Pancreas (tissue), 10 donors: ENCODE measurements at regions not wholly inside any gene's neighbourhood (a gene's known extent, or its start where the extent isn't known, plus 50 kb on each side); places are given as distances from the start of the nearest gene placed in this dataset.

Source experiments
- ATAC-seq, 4 donors: fragments of 200-7000 bp; cut with Tn5 transposase; one replicate each; pipeline versions ENCODE4 v1.8.0 to v1.9.1; 2020; ENCODE audit warnings: mild to moderate bottlenecking in 4 of 4, moderate library complexity in 4 of 4
- DNase-seq, 6 donors: peaks; one replicate each; pipeline ENCODE4 v3.0.0-alpha.2; 2020
- FAIRE-seq: peaks from 2 replicates; lab custom pipeline; 2012; peaks lifted over from hg19 to GRCh38; lab: Jason Lieb, UNC
- H3K27ac ChIP-seq, 4 donors: fragments of 200-600 bp; sonication (generic); 1 replicate in 3 of 4; 2 replicates in 1 of 4; pipeline versions ENCODE4 v1.5.0 to v1.8.0; 2020
- H3K27me3 ChIP-seq, 4 donors: fragments of 200-600 bp; one replicate each; pipeline ENCODE4 v1.8.0; 2021
- H3K36me3 ChIP-seq, 3 donors: fragments of 200-600 bp; sonication (generic) in 1 of 3; one replicate each; pipeline versions ENCODE4 v1.5.0 to v1.8.0; 2020 to 2021
- H3K4me1 ChIP-seq, 3 donors: fragments of 200-600 bp; one replicate each; pipeline ENCODE4 v1.8.0; 2021
- H3K4me3 ChIP-seq, 4 donors: fragments of 200-600 bp; sonication (generic) in 2 of 4; one replicate each; pipeline versions ENCODE4 v1.5.0 to v1.8.0; 2020 to 2021
- H3K9me3 ChIP-seq, 4 donors: fragments of 200-600 bp; one replicate each; pipeline ENCODE4 v1.8.0; 2021
- CTCF ChIP-seq, 4 donors: fragments of 200-600 bp; sonication (generic) in 3 of 4; IDR thresholded peaks; one replicate each; pipeline versions ENCODE4 v1.5.0 to v1.8.0; 2021; ENCODE audit warnings: antibody characterized with exemption in 4 of 4
- WGBS, 2 donors: extraction: QIAGEN DNeasy Blood & Tissue Kit; methylation state at CpG; one replicate each; pipeline ENCODE4 v1.1.7; 2013; 5-methylcytosine and 5-hydroxymethylcytosine counted together
- intact Hi-C, 3 donors: fragments of 100-400 bp; cut with DNase I; formaldehyde crosslinking; loops; one replicate each; pipeline versions ENCODE4 v1.11.1 to v1.14.2; 2022
- donor health status: healthy with polysubstance abuse.
- donor health status: DM: no; HTN: no; CAD: no; lungs with moderate emphysema.
- donor health status: DM: no; HTN: no; CAD: no.
- donor health status: control.
- donor health status: control.
- donor health status: Bipolar disorder and iron deficiency.
- donor health status: DM: yes; HTN: yes; CAD: no.
- donor health status: DM: no; HTN: no; CAD: no.
- donor health status: DM: no; HTN: no; CAD: no.
- donor health status: DM: yes; HTN: yes; CAD: no.

- DNase-seq (no peak), ATAC-seq (no peak), FAIRE-seq (no peak)
- no peak overlapping the region for H3K4me3 ChIP-seq
- no peaks in the 10 kb centered on the region for H3K9me3 ChIP-seq
- no peaks in the 10 kb centered on the region for H3K27me3 ChIP-seq
- no peaks in the 10 kb centered on the region for H3K4me1 ChIP-seq
- no peak overlapping the region for H3K27ac ChIP-seq
- H3K36me3 ChIP-seq = no peaks in the 10 kb centered on the region
- 79 to 89% methylated on average over 2 of the region's 2 CpGs for WGBS, 2 donors
- intact Hi-C loops = no loop called here
- no peak for TF ChIP-seq CTCF (IDR thresholded peaks at IDR 0.05)
These were observed 71.9 kb upstream of the WDR1 start for GRCh38 chr4:10188400-10189004.

DNA sequence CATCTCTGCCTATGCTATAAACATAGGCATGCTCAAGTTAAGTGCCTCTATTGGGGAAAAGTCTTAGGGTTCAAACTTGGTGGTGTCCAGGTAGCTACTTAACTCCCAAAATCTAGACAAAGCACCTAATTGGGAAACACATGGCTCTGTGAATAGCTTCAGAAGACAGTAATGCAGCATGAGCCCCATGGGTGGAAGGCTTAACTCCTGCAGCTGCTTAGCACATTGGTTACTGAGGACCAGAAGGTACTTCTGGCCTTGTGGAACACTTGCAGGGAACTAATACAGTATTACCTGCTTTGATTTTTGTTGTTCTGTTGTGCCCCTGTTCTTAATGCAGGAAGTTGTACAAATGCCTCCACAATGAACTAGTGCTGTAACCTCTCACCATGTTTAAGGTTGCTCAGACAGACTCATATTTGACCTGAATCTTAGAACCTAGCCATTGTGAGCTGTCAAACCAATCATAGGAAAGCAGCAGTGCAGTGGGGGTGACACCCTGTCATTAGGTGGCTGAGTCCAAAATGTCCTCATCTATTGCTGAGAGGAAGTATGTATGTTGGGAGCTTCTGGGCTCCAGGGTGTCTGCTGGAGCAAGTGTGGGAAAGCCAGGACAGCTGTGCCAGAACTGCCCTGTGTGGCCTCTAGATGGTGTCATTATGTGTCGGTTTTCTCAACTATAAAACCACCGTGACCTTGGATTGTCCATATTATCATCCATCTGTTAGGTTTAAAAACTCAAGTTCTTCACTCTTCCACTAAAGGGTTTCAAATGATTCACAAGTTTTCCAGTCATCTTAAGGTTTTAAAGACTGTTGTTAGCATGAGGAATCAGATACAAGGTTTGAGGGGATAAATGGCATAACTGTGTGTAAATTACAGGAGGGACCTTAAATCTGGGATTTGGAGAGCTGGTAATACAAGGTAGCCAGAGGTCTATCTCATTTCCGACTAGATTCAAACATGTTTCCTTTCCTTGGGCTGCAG is 69.9 kb upstream of the WDR1 start:
- no peaks in the 10 kb centered on the region for H3K9me3 ChIP-seq
- intact Hi-C loops = no loop called here
- no peaks in the 10 kb centered on the region for H3K4me1 ChIP-seq
- H3K36me3 ChIP-seq = no peaks in the 10 kb centered on the region
- DNase-seq (no peak), FAIRE-seq (no peak), ATAC-seq (no peak)
- no peak overlapping the region for H3K4me3 ChIP-seq
- TF ChIP-seq CTCF (IDR thresholded peaks at IDR 0.05) = no peak
- H3K27ac ChIP-seq = no peak overlapping the region
- no peaks in the 10 kb centered on the region for H3K27me3 ChIP-seq
- 19 to 23% methylated on average over 3 of the region's 3 CpGs for WGBS, 2 donors

DNA sequence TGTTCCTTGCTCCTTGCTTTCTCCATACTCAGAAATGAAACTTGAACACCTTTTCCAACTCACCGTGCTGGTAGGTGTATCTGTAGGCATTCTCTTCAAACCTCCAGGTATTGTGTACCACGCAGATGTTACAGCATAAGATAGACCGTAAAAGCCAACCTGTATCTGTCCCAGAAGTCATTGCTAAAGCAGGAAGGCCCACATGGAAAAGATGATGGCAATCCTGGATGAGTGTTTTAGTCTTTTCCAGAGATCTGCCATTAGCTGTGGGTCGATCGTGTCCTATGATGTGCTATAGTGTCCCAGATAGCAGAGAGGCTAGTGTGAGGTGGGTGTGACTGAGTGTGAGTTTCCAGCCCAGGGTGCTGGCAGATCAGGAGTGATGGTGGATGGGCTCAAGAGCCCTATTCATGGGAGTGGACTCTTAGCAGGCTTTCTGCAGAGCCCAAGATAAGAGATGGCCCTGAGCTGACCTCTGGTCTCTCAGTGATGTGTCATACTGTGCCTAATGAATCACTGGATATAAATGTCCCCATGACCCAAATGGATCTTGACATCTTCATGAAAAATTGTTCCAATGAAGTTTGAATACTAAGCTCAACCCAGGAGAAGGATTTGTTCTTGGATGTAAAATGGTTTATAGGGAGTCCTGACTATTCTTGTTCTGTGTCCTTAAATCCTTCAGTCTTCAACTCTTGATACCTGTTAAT is 69.1 kb upstream of the WDR1 start:
- Histone ChIP-seq H3K36me3 (no peaks in the 10 kb centered on the region), H3K27me3 (no peaks in the 10 kb centered on the region), H3K4me1 (no peaks in the 10 kb centered on the region), H3K27ac (no peak overlapping the region), H3K9me3 (no peaks in the 10 kb centered on the region), H3K4me3 (no peak overlapping the region)
- 73 to 75% methylated on average over 5 of the region's 5 CpGs for WGBS, 2 donors
- no peak for ATAC-seq
- DNase-seq = no peak
- FAIRE-seq = no peak
- intact Hi-C loops = no loop called here
- TF ChIP-seq CTCF (IDR thresholded peaks at IDR 0.05) = no peak

DNA sequence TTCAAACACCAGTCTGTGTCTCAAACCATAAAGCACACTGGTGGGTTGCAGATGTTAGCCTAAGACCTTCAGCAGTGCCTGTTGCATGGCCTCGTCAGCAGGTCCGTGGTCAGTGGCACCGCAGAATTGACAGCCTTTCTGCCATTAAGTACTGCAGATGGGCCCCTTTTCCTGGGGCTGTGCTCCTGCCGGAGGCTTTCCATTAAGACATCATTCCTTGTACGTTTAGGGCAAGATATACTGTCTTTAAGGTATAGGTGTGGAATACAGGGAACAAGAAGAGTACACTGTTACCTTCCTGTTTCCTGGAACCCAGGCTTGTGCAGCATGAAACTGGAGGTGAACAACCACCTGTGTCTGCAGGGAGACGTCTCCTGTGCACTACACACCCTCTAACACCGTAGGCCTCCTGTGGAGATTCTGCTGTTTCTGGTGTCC is 67.9 kb upstream of the WDR1 start:
- Histone ChIP-seq H3K36me3 (no peaks in the 10 kb centered on the region), H3K27ac (no peak overlapping the region), H3K4me1 (no peaks in the 10 kb centered on the region), H3K4me3 (no peak overlapping the region), H3K9me3 (no peaks in the 10 kb centered on the region), H3K27me3 (no peaks in the 10 kb centered on the region)
- 66 to 71% methylated on average over 7 of the region's 7 CpGs for WGBS, 2 donors
- TF ChIP-seq CTCF (IDR thresholded peaks at IDR 0.05) = no peak
- intact Hi-C loops = no loop called here
- FAIRE-seq = no peak
- no peak for DNase-seq
- ATAC-seq = no peak
